GM12864 (cell line): ENCODE measurements at regions not wholly inside any gene's neighbourhood (a gene's known extent, or its start where the extent isn't known, plus 50 kb on each side); places are given as distances from the start of the nearest gene placed in this dataset.
"Not testable (repeated sequence)": the region's sequence is repeated elsewhere in the genome, so short reads cannot be mapped to it uniquely, and the experiment has no call there.

ENCODE experiments used
- DNase-seq: peaks from one replicate; pipeline ENCODE4 v3.0.0-alpha.2; 2011; ENCODE audit warnings: low read depth
- H3K4me3 ChIP-seq: 2 replicates; pipeline ENCODE4 v1.5.1; 2011; ENCODE audit warnings: mild to moderate bottlenecking, low read depth, low read length, control low read depth
- CTCF ChIP-seq: IDR thresholded peaks from 2 replicates; pipeline ENCODE4 v1.5.1; 2011; ENCODE audit warnings: low read depth, mild to moderate bottlenecking, moderate library complexity, low read length, control low read depth, inconsistent platforms; ENCODE audit errors: missing control alignments

GRCh38 chr2:67095121-67095520 is 302.0 kb upstream of the ETAA1 start:
- DNase-seq, result no peak
- H3K4me3 ChIP-seq, result no peak overlapping the region
- TF ChIP-seq CTCF, result no peak

GRCh38 chr2:67096886-67097285 is 300.2 kb upstream of the ETAA1 start:
- no peak overlapping the region for H3K4me3 ChIP-seq
- TF ChIP-seq CTCF, result no peak
- no peak for DNase-seq

- DNase-seq, result no peak
- no peak overlapping the region for H3K4me3 ChIP-seq
- TF ChIP-seq CTCF, result no peak
Measured at GRCh38 chr2:67103157-67103556, 294.0 kb upstream of the ETAA1 start.

- no peak for TF ChIP-seq CTCF
- no peak overlapping the region for H3K4me3 ChIP-seq
- no peak for DNase-seq
Measured at GRCh38 chr2:67108231-67108630, 288.9 kb upstream of the ETAA1 start.

- DNase-seq, result no peak
- no peak overlapping the region for H3K4me3 ChIP-seq
- TF ChIP-seq CTCF, result no peak
Measured at GRCh38 chr2:67124531-67124930, 272.6 kb upstream of the ETAA1 start.

- DNase-seq, result no peak
- H3K4me3 ChIP-seq, result no peak overlapping the region
- no peak for TF ChIP-seq CTCF
Measured at GRCh38 chr2:67130531-67131256, 266.4 kb upstream of the ETAA1 start.

- TF ChIP-seq CTCF, result no peak
- H3K4me3 ChIP-seq, result no peak overlapping the region
- no peak for DNase-seq
Measured at GRCh38 chr2:67131257-67131609, 265.9 kb upstream of the ETAA1 start.

GRCh38 chr2:67132441-67132940 is 264.6 kb upstream of the ETAA1 start:
- DNase-seq, H3K4me3 ChIP-seq: not testable (repeated sequence)
